Activated CD8-positive, alpha-beta memory T cell treated with anti-CD3 and anti-CD28 coated beads for 1 hour (primary cell): ENCODE measurements at regions not wholly inside any gene's neighbourhood (a gene's known extent, or its start where the extent isn't known, plus 50 kb on each side); places are given as distances from the start of the nearest gene placed in this dataset.

ENCODE experiments used
- DNase-seq, 2 donors: peaks; one replicate each; pipeline ENCODE4 v3.0.0-alpha.2; 2020; ENCODE audit warnings: low read depth in 1 of 2; ENCODE audit errors: extremely low read depth in 1 of 2

DNA sequence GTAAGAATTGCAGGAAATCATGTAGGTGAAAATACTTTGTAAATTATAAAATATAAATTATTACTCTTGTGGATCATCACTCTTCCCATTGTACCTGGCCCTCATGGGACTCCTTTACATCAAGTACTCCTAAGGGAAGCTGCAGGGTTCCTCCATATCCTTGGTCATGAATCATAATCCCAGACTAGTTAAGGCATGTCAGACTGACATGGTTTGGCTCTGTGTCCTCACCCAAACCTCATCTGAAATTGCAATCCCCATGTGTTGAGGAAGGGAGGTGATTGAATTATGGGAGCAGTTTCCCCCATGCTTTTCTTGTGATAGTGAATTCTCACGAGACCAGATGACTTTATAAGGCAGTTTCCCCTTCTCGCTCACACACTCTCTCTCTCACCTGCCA is 77.1 kb downstream of the CMPK2 start:
- no peak for DNase-seq

DNA sequence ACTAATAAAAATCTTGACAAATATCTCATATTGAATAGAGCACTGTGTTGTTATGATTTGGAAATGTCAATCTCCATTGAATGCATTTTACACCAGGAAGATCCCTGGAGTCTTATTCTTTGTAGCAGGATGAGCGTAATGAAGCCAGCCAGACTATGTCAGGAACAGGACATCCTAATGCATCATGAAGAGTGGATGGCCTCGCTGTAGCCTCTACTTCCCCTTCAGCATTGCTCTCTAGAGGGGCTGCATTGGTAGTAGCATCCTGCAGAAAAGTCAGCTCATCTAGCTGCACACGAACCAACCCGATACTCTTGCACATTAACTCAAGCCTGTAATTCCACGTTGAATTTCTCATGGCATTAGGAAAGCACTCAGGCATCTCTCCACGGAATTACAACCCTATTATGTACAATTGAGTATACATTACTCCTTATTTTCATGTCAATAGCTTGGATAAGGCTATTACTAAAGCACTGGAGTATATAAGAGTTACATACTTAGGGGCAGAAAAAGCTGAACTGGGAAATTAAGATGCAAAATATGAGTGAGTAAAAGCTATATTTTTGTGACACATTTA is 76.1 kb downstream of the CMPK2 start:
- DNase-seq, result no peak

DNA sequence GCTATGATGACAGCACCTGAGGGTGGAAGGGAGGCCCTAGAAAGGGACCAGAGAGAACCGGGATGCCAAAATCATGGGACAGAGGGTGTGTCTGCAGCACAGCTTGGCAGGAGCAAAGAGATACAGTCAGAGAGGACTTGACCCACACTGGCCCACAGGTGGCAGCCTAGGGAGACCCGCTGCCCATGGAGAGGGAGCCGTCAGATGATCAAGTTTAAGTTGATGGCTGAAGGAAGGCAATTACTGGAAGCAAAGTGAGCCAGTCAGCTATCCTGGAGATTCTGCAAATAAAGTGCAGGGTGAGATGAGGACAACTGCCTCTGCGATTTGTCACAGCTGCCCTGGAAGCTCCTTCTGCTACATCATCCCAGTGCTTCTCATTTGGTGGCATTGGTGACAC is 74.0 kb downstream of the CMPK2 start:
- no peak for DNase-seq

DNA sequence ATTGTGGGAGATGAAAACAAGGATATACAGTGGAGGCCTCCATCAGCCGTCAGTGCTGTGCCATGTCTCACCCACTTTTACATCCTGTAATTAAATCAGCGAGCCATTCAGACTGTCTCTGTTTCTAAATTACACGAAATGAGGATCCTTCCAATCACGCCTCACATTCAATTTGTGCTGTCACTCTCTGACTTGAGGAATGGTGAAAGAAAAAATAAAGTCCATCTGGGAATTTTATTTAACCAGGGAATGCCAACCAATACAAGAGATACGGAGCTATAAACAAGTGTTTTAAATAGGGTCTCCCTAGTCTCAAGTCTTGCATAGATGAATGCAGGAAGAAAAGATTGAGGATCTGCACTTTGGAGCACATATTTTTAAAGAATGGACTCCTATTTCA is 72.8 kb downstream of the CMPK2 start:
- DNase-seq, result no peak

DNA sequence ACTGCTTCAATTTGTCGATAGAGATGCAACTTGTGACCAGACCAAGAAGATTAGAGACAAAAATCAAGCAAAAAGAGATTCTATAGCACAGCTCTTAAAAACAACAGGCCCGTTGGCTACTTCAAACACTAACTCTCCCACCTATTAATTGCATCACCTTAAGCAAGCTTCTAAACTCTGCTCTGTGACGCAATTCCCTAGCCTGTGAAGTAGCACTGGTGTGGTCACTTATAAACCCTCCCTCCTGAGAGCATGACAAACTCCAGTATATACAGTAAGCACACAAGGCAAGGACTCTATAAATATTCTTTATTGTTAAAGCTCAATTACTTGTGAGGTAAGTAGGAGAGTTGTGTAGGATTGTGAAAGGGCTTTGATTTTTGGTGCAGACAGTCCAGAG is 72.3 kb downstream of the CMPK2 start:
- DNase-seq, result no peak

DNA sequence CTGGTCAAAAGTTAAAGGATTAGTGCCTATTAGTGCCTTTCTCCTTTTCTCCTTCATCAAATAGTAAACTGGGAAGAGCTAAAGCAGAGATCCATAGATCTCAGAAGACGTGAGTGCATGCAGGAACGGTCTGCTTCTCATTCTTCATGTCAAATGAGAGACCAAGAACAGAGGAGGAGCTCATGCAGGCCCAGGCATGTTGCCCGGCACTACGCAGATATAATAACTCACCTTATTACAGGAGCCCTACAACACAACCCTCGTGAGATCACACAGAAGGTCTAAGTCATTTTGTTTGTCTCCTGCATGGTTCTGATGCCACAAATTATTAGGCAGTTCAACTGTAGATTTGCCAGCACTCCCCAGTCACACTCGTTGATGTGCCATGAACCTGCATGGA is 71.8 kb downstream of the CMPK2 start:
- DNase-seq, result no peak

DNA sequence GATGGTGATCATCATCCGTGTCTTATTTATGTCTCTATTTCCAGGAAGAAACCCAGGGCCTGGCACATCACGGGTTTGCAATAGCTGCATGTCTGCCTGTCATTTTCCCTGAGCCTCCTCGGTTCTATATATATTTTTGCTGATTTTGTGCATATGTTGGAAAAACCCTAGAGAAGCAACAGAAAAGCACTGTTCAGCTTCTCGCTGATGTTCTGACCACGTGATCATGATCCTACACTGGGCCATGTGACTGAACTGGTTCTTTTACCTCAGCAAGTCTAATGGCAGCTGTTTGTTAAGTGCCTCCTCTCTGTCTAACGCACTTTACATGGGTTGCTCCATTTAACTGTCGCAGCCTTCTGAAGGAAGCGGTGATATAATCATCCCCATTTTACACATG is 71.3 kb downstream of the CMPK2 start:
- DNase-seq, result no peak
